Renal cortex interstitium (tissue), 11 donors: ENCODE measurements at regions not wholly inside any gene's neighbourhood (a gene's known extent, or its start where the extent isn't known, plus 50 kb on each side); places are given as distances from the start of the nearest gene placed in this dataset.

ENCODE experiments used
- DNase-seq, 11 donors: peaks; one replicate each; pipeline ENCODE4 v3.0.0-alpha.2; 2013; ENCODE audit warnings: low read depth in 9 of 11, low spot score in 4 of 11; ENCODE audit errors: extremely low read depth in 1 of 11

- no peak for DNase-seq
Observed at GRCh38 chr9:129290606-129291005, 112.5 kb upstream of the IER5L start.

- DNase-seq = no peak
Observed at GRCh38 chr9:129289883-129290282, 111.8 kb upstream of the IER5L start.

GRCh38 chr9:129289131-129289731 is 111.2 kb upstream of the IER5L start:
- no peak for DNase-seq

- DNase-seq = no peak
Observed at GRCh38 chr9:129287619-129288305, 109.7 kb upstream of the IER5L start.

GRCh38 chr9:129285979-129286772 is 108.1 kb upstream of the IER5L start:
- DNase-seq = no peak

- no peak for DNase-seq
Observed at GRCh38 chr9:129285382-129285781, 107.3 kb upstream of the IER5L start.

GRCh38 chr9:129284607-129285291 is 106.7 kb upstream of the IER5L start:
- peak in 1 of 11 donors; percentile 27 for DNase-seq

GRCh38 chr9:129283705-129284606 is 105.9 kb upstream of the IER5L start:
- no peak for DNase-seq

- no peak for DNase-seq
Observed at GRCh38 chr9:129283291-129283691, 105.2 kb upstream of the IER5L start.

- DNase-seq = no peak
Observed at GRCh38 chr9:129282731-129283211, 104.7 kb upstream of the IER5L start.

GRCh38 chr9:129282272-129282671 is 104.2 kb upstream of the IER5L start:
- no peak for DNase-seq

GRCh38 chr9:129281506-129282145 is 103.6 kb upstream of the IER5L start:
- DNase-seq = no peak

GRCh38 chr9:129280623-129281271 is 102.7 kb upstream of the IER5L start:
- no peak for DNase-seq

GRCh38 chr9:129280236-129280622 is 102.2 kb upstream of the IER5L start:
- DNase-seq = no peak

GRCh38 chr9:129278391-129279237 is 100.6 kb upstream of the IER5L start:
- DNase-seq = peak in 2 of 11 donors; percentile 37 to 60

GRCh38 chr9:129276486-129277230 is 98.6 kb upstream of the IER5L start:
- no peak for DNase-seq
